ENCODE measurements at regions not wholly inside any gene's neighbourhood (a gene's known extent, or its start where the extent isn't known, plus 50 kb on each side); places are given as distances from the start of the nearest gene placed in this dataset.

GRCh38 chrX:96311366-96311765 is 373.3 kb upstream of the DIAPH2 start:
- no peak for DNase-seq (ENCODE audit: low read depth)
- no peak for TF ChIP-seq CTCF (IDR thresholded peaks at IDR 0.05; ENCODE audit: insufficient read depth, low read depth, low read length)
- POLR2A ChIA-PET, result no interaction called here
- Histone ChIP-seq H3K27me3 (ENCODE audit: control insufficient read depth, insufficient read depth, low read length) (no peaks in the 10 kb centered on the region), H3K36me3 (ENCODE audit: control insufficient read depth, insufficient read depth, low read length) (no peaks in the 10 kb centered on the region), H3K4me3 (ENCODE audit: low read depth, low read length) (no peak overlapping the region)
- CTCF ChIA-PET, result no interaction called here

- Histone ChIP-seq H3K27me3 (ENCODE audit: control insufficient read depth, insufficient read depth, low read length) (no peaks in the 10 kb centered on the region), H3K36me3 (ENCODE audit: control insufficient read depth, insufficient read depth, low read length) (no peaks in the 10 kb centered on the region), H3K4me3 (ENCODE audit: low read depth, low read length) (no peak overlapping the region)
- ChIA-PET POLR2A (no interaction called here), CTCF (no interaction called here)
- TF ChIP-seq CTCF (IDR thresholded peaks at IDR 0.05; ENCODE audit: insufficient read depth, low read depth, low read length), result no peak
- DNase-seq (ENCODE audit: low read depth), result no peak
These were observed 369.7 kb upstream of the DIAPH2 start for GRCh38 chrX:96314985-96315384.

- POLR2A ChIA-PET, result no interaction called here
These were observed 322.8 kb upstream of the DIAPH2 start for GRCh38 chrX:96361844-96362243.

GRCh38 chrX:96372313-96373046 is 312.2 kb upstream of the DIAPH2 start:
- TF ChIP-seq CTCF (IDR thresholded peaks at IDR 0.05; ENCODE audit: insufficient read depth, low read depth, low read length), result peak; percentile 67
- Histone ChIP-seq H3K36me3 (ENCODE audit: control insufficient read depth, insufficient read depth, low read length) (no peaks in the 10 kb centered on the region), H3K4me3 (ENCODE audit: low read depth, low read length) (no peak overlapping the region), H3K27me3 (ENCODE audit: control insufficient read depth, insufficient read depth, low read length) (no peaks in the 10 kb centered on the region)
- ChIA-PET CTCF (interaction anchor here (0.6 to 1.5 kb wide), 7 partner anchors 20 to 1313 kb away, joined by 3 to 7 read pairs (median 3); no protein-coding TSS in a partner anchor), POLR2A (no interaction called here)
- no peak for DNase-seq (ENCODE audit: low read depth)

More at GRCh38 chrX:96361844-96362243, 322.8 kb upstream of the DIAPH2 start:
- Histone ChIP-seq H3K4me3 (ENCODE audit: low read depth, low read length) (no peak overlapping the region), H3K36me3 (ENCODE audit: control insufficient read depth, insufficient read depth, low read length) (no peaks in the 10 kb centered on the region), H3K27me3 (ENCODE audit: control insufficient read depth, insufficient read depth, low read length) (no peaks in the 10 kb centered on the region)
- CTCF ChIA-PET, result no interaction called here
- DNase-seq (ENCODE audit: low read depth), result no peak
- TF ChIP-seq CTCF (IDR thresholded peaks at IDR 0.05; ENCODE audit: insufficient read depth, low read depth, low read length), result no peak

- TF ChIP-seq CTCF (IDR thresholded peaks at IDR 0.05; ENCODE audit: insufficient read depth, low read depth, low read length), result no peak
- CTCF ChIA-PET, result interaction anchor here (0.6 to 1.5 kb wide), 6 partner anchors 19 to 1312 kb away, joined by 3 to 7 read pairs (median 3); no protein-coding TSS in a partner anchor
- DNase-seq (ENCODE audit: low read depth), result no peak
- POLR2A ChIA-PET, result no interaction called here
- Histone ChIP-seq H3K27me3 (ENCODE audit: control insufficient read depth, insufficient read depth, low read length) (no peaks in the 10 kb centered on the region), H3K4me3 (ENCODE audit: low read depth, low read length) (no peak overlapping the region), H3K36me3 (ENCODE audit: control insufficient read depth, insufficient read depth, low read length) (no peaks in the 10 kb centered on the region)
These were observed 311.6 kb upstream of the DIAPH2 start for GRCh38 chrX:96373047-96373355.
